Activated B cell treated with CpG ODN at 0.5 μM for 24 hours (primary cell): ENCODE measurements at regions not wholly inside any gene's neighbourhood (a gene's known extent, or its start where the extent isn't known, plus 50 kb on each side); places are given as distances from the start of the nearest gene placed in this dataset.

Source experiments
- ATAC-seq: fragments of 200-7000 bp; cut with Tn5 transposase; one replicate; pipeline ENCODE4 v1.10.0; 2021; ENCODE audit warnings: low read depth, mild to moderate bottlenecking, moderate library complexity
- CTCF ChIA-PET: fragments of 350-600 bp; sonication (Branson Sonifier 250); formaldehyde crosslinking; loops from one replicate; lab custom pipeline; 2021; ENCODE audit warnings: antibody characterized with exemption; lab: Charles Lee
- POLR2A ChIA-PET: fragments of 350-600 bp; sonication (Branson Sonifier 250); formaldehyde crosslinking; loops from one replicate; lab custom pipeline; 2021; ENCODE audit warnings: antibody characterized with exemption; lab: Charles Lee
- DNase-seq: peaks from one replicate; pipeline ENCODE4 v3.0.0; 2022
- H3K27ac Mint-ChIP-seq: one replicate; pipeline ENCODE4 v1.8.0; 2020; ENCODE audit warnings: mixed read lengths
- H3K27me3 Mint-ChIP-seq: one replicate; pipeline ENCODE4 v1.8.0; 2021; ENCODE audit warnings: mixed read lengths
- H3K36me3 Mint-ChIP-seq: one replicate; pipeline ENCODE4 v1.8.0; 2021; ENCODE audit warnings: low read depth, mixed read lengths
- H3K4me1 Mint-ChIP-seq: one replicate; pipeline ENCODE4 v1.8.0; 2021; ENCODE audit warnings: mixed read lengths
- H3K4me3 Mint-ChIP-seq: one replicate; pipeline ENCODE4 v1.8.0; 2020; ENCODE audit warnings: mild to moderate bottlenecking, mixed read lengths
- H3K9me3 Mint-ChIP-seq: one replicate; pipeline ENCODE4 v1.8.0; 2020; ENCODE audit warnings: mixed read lengths
- CTCF ChIP-seq: fragments of 200-600 bp; IDR thresholded peaks from one replicate; pipeline ENCODE4 v1.8.0; 2022; ENCODE audit warnings: antibody characterized with exemption, mild to moderate bottlenecking
- intact Hi-C: fragments of 100-400 bp; cut with micrococcal nuclease; formaldehyde crosslinking; loops from one replicate; pipeline ENCODE4 v1.15.1; 2024

DNA sequence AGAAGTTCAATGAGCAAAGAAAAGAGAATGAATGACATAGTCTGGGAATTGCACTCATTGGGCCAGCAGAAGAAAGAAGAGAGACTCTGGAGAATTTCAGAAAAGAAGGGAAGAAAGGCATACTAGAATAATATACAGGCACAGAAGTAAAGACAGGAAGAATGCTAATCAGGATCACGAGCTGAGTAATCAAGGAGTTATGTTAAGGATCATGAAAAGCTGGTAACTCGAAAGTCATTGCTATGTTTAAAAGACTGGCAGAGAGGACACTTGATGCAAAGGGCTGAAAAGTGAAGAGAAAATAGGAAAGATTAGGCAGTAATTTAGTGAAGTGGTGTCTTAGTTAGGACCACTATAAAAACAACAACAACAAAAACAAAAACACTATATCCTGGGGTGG lies 284.1 kb downstream of the ZBBX start:
- POLR2A ChIA-PET = no interaction called here
- no peak overlapping the region for H3K4me3 Mint-ChIP-seq
- DNase-seq = no peak
- no peak for ATAC-seq
- H3K4me1 Mint-ChIP-seq = no peaks in the 10 kb centered on the region
- no peak for TF ChIP-seq CTCF
- intact Hi-C loops = no loop called here
- CTCF ChIA-PET = no interaction called here
- no peak overlapping the region for H3K27ac Mint-ChIP-seq
- no peaks in the 10 kb centered on the region for H3K27me3 Mint-ChIP-seq
- H3K36me3 Mint-ChIP-seq = no peaks in the 10 kb centered on the region
- no peaks in the 10 kb centered on the region for H3K9me3 Mint-ChIP-seq

DNA sequence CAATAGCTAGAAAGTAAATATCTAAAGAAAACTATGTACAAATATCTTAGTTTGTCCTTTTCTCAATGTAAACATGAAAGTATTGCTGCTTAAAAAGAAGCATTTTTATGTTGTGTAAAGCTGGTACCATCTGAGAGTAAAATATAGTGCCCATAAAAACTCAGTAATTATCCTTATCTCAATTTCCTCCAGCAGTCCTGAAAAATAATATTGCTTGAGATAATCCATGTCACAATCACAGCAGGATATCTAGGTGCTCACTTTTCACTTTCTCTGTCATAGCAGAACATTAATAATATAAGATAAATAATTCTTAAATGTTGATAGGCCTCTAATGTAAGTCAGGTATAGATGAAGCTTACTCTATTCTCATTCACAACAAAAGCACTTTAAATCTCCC lies 285.5 kb downstream of the ZBBX start:
- no peaks in the 10 kb centered on the region for H3K9me3 Mint-ChIP-seq
- no peak for TF ChIP-seq CTCF

DNA sequence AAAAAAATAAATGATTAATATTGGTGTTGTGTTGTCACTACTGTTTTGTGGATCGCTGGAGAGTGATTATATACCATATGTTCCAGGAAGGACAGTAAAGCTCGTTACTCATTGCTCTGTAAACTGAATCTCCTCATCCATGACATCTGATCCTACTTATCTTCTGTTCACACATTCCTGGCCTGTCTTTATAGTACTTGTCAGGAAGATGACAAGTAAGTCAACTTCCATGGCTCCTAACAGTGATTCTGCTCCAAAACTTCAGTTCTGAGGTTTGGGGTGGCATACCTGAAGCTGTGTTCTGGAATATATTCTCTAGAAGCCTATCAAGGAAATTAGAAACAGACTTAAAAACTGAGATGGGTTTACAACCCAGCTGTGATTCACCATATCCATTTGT lies 288.9 kb downstream of the ZBBX start:
- Mint-ChIP-seq H3K9me3 (no peaks in the 10 kb centered on the region), H3K36me3 (no peaks in the 10 kb centered on the region), H3K27me3 (no peaks in the 10 kb centered on the region), H3K4me3 (no peak overlapping the region), H3K27ac (no peak overlapping the region), H3K4me1 (no peaks in the 10 kb centered on the region)
- DNase-seq (no peak), ATAC-seq (no peak)
- POLR2A ChIA-PET = no interaction called here
- TF ChIP-seq CTCF = no peak
- intact Hi-C loops = no loop called here
- CTCF ChIA-PET = no interaction called here

More for the DNA sequence above, 285.5 kb downstream of the ZBBX start:
- H3K27ac Mint-ChIP-seq = no peak overlapping the region
- ATAC-seq = no peak
- DNase-seq = no peak
- intact Hi-C loops = no loop called here
- ChIA-PET CTCF (no interaction called here), POLR2A (no interaction called here)
- H3K4me3 Mint-ChIP-seq = no peak overlapping the region
- no peaks in the 10 kb centered on the region for H3K27me3 Mint-ChIP-seq
- H3K36me3 Mint-ChIP-seq = no peaks in the 10 kb centered on the region
- no peaks in the 10 kb centered on the region for H3K4me1 Mint-ChIP-seq

- DNase-seq (no peak), ATAC-seq (no peak)
- Mint-ChIP-seq H3K9me3 (no peaks in the 10 kb centered on the region), H3K4me1 (no peaks in the 10 kb centered on the region), H3K36me3 (no peaks in the 10 kb centered on the region), H3K27me3 (no peaks in the 10 kb centered on the region), H3K4me3 (no peak overlapping the region), H3K27ac (no peak overlapping the region)
- intact Hi-C loops = no loop called here
- CTCF ChIA-PET = no interaction called here
- TF ChIP-seq CTCF = no peak
- POLR2A ChIA-PET = no interaction called here
These were observed 295.6 kb downstream of the ZBBX start for GRCh38 chr3:167084545-167084944.

DNA sequence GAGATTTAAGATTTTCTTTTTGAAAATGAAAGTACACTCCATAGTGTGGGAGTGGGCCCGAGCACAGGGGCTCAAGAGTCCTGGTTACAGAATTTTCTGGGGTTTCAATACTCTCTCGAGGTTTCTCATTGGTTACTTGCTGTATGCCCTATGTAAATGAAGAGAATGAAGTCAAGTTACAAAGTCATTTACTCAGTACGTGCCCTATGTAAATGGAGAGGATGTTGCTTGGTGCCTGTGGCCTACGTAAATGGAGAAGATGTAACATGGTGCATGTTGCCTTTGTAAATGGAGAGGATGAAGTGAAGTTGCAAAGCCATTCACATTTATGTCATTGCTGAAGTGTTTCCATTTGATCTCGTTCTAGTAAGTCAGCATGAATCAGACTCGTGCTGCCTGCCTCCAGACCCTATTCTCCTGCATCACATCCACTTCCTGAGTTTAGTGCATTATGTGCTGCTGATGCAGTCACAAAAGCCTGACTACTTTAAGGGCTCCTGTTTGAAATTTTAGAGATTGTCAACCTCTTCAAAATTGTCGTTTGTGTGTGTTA lies 302.0 kb downstream of the ZBBX start:
- no peak for ATAC-seq
- TF ChIP-seq CTCF = no peak
- intact Hi-C loops = no loop called here
- POLR2A ChIA-PET = no interaction called here
- no peaks in the 10 kb centered on the region for H3K4me1 Mint-ChIP-seq
- no peak overlapping the region for H3K27ac Mint-ChIP-seq
- no peaks in the 10 kb centered on the region for H3K9me3 Mint-ChIP-seq
- DNase-seq = no peak
- no peaks in the 10 kb centered on the region for H3K27me3 Mint-ChIP-seq
- no peaks in the 10 kb centered on the region for H3K36me3 Mint-ChIP-seq
- H3K4me3 Mint-ChIP-seq = no peak overlapping the region
- CTCF ChIA-PET = no interaction called here
